OCI-LY3 (cell line): ENCODE measurements at regions not wholly inside any gene's neighbourhood (a gene's known extent, or its start where the extent isn't known, plus 50 kb on each side); places are given as distances from the start of the nearest gene placed in this dataset.

Experiments used
- EZH2phosphoT487 ChIP-seq: fragments of 200-600 bp; shearing (Covaris generic); IDR thresholded peaks from 2 replicates; pipeline ENCODE4 v1.6.1; 2018; ENCODE audit warnings: antibody characterized with exemption, mixed run types, low read depth
- TF ChIP-seq, protein P1 (sequence below): fragments of 200-600, 300-600 bp; sonication (generic); IDR thresholded peaks from 2 replicates; pipeline ENCODE4 v1.5.1; 2014; ENCODE audit warnings: antibody characterized with exemption, low read length, low read depth

DNA sequence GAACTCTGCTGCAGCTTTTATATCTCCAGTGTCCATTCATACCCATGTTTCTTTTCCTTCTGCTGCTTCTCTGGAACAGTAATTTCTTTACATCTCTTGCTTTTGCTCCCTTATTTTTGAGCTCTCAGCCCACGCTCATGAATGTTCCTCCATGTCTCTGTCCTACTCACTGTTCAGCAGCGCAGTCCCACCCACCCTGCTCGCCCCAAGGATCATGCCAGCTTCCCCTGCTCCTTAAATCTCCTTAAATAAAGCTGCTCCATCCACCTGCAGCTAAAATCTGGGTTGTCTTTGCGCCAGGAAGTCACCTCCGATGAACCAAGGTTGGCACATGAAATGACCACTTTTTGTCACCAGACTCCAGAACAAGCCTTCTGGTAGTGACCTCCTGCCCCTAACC lies 201.1 kb upstream of the RGS6 start:
- TF ChIP-seq, protein P1, sequence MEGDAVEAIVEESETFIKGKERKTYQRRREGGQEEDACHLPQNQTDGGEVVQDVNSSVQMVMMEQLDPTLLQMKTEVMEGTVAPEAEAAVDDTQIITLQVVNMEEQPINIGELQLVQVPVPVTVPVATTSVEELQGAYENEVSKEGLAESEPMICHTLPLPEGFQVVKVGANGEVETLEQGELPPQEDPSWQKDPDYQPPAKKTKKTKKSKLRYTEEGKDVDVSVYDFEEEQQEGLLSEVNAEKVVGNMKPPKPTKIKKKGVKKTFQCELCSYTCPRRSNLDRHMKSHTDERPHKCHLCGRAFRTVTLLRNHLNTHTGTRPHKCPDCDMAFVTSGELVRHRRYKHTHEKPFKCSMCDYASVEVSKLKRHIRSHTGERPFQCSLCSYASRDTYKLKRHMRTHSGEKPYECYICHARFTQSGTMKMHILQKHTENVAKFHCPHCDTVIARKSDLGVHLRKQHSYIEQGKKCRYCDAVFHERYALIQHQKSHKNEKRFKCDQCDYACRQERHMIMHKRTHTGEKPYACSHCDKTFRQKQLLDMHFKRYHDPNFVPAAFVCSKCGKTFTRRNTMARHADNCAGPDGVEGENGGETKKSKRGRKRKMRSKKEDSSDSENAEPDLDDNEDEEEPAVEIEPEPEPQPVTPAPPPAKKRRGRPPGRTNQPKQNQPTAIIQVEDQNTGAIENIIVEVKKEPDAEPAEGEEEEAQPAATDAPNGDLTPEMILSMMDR: no peak
- TF ChIP-seq EZH2phosphoT487: no peak
